ENCODE measurements at regions not wholly inside any gene's neighbourhood (a gene's known extent, or its start where the extent isn't known, plus 50 kb on each side); places are given as distances from the start of the nearest gene placed in this dataset.
"Not testable (repeated sequence)": the region's sequence is repeated elsewhere in the genome, so short reads cannot be mapped to it uniquely, and the experiment has no call there.

DNA sequence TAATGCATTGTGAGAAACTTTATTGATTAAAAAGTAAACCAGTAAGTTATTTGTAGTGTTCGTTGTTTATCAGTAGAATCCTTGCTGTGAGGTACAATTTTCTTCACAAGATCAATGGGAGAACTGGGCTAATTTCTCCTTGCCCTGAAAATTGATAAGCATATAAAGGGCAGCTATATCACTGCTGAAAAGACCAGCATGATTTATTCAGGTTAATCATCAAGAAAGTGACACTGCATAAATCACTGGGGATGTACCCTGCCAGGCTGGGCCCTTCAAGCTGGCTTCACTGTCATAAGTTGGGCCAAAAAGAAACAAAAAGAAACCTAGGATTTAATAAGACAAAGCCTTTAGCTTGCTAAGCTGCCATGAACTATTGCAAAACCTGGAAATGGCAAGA lies 746.7 kb downstream of the STPG2 start:
- DNase-seq (ENCODE audit: low spot score): no peak

GRCh38 chr4:97404876-97405523 lies 738.3 kb downstream of the STPG2 start:
- no peak for DNase-seq (ENCODE audit: low spot score)

- DNase-seq (ENCODE audit: low spot score): no peak
These were observed 731.9 kb downstream of the STPG2 start for GRCh38 chr4:97411356-97411755.

GRCh38 chr4:97412331-97412730 lies 730.9 kb downstream of the STPG2 start:
- DNase-seq (ENCODE audit: low spot score): no peak

GRCh38 chr4:97414161-97414560 lies 729.1 kb downstream of the STPG2 start:
- DNase-seq (ENCODE audit: low spot score): no peak

GRCh38 chr4:97432551-97432950 lies 710.7 kb downstream of the STPG2 start:
- no peak for DNase-seq (ENCODE audit: low spot score)

DNA sequence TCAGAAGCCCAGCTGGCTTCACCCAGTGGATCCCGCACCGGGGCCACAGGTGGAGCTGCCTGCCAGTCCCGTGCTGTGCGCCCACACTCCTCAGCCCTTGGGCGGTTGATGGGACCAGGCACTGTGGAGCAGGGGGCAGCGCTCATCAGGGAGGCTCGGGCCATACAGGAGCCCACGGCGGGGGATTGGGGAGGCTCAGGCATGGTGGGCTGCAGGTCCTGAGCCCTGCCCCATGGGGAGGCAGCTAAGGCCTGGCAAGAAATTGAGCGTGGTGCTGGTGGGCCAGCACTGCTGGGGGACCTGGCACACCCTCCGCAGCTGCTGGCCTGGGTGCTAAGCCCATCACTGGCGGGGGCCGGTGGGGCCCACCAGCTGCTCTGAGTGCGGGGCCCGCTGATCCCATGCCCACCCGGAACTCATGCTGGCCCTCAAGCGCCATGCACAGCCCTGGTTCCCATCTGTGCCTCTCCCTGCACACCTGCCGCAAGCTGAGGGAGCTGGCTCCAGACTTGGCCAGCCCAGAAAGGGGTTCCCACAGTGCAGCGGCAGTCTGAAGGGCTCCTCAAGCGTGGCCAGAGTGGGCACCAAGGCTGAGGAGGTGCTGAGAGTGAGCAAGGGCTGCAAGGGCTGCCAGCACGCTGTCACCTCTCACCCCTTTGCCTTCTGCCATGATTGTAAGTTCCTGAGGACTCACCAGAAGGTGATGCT lies 705.1 kb downstream of the STPG2 start:
- DNase-seq (ENCODE audit: low spot score): not testable (repeated sequence)

DNA sequence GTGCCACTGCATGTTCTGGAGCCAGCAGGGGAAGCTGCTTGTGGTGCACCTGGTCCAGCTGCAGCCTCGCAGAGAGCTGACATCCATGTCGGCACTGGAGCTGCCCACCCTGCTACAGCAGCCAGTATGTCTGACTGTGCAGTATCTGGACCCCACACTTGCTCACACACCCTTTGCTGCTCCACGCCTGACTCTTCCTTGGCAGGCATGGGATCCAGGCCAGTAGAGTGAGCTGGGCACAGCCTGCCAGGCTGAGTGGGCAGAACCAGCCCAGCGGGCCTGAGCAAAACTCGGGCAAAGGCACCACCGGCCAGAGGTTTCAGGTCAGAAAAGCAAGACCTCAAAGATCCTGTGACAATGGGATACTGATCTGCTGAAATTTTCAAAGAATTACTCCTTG lies 690.1 kb downstream of the STPG2 start:
- DNase-seq (ENCODE audit: low spot score): no peak

DNA sequence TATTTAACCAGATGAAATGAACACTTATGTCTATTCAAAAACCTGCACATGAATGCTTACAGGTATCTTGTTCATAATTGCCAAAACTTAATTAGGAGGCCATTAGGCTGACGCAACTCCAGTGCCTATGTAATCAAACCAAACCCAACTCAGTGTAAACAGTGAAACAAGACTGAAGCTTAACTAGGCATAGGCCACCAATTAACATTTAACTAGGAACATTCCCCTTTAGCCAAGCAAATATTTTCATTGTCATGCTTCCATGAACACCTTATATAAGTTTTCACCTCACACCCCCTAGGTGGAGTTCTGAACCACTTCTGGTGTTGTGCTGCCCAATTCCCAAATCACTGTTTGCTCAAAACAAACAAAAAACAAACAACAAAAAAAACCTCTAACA lies 686.0 kb downstream of the STPG2 start:
- DNase-seq (ENCODE audit: low spot score): no peak

DNA sequence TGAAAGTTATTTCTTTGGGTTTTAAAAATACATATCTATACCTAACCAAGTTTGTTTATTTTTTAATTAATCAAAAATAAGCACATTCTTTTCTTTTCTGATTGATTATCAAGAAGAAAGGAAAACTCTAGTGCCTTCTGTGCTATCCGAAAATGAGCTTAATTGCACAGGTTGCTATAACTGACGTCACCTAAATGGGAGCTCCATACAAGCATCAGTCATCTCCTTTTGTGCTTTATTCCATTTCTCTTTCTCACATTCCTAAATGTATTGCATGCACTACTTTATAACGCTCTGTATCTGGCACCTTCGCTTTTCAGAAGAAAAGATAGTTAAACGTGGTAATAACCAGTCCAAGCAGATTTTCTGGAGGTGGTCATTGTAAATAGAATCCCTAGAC lies 675.0 kb downstream of the STPG2 start:
- DNase-seq (ENCODE audit: low spot score): no peak

- DNase-seq (ENCODE audit: low spot score): no peak
These were observed 667.7 kb downstream of the STPG2 start for GRCh38 chr4:97475621-97476020.

DNA sequence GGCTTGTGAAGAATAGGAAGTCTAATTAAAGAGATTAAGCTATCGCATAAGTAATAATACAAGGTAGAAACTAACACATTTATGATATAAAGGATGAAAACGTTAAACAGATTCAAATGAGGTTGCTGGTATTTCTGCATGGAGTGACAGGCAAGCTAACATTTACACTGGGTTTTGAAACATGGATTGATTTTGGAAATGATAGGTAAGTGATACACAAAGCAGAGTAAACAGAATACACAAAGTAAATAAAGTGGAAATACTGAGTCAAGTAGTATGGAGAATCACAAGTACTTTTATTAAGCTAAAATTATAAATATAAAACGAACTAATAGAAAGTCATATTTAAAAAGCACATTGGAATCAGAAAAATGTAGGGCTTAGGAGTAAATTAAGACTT lies 665.3 kb downstream of the STPG2 start:
- DNase-seq (ENCODE audit: low spot score): no peak

- DNase-seq (ENCODE audit: low spot score): no peak
These were observed 663.9 kb downstream of the STPG2 start for GRCh38 chr4:97479388-97479787.

DNA sequence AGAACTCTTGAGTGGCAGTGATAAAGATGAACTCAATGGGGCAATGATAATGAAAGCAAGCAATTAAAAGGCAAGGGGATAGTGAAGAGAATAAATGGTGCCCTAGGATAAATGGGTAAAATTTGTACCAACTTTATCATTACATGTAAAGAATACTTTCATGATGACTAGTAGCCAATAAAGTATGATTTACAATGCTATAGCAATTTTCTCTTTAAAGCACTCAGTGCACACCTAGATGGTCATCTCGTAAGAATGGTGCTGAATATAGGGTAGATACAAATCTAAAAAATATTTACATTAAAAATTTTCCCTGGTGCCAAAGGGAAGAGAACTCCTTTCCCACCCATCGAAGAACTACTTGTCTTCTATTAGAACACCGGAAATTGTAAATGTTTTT lies 651.4 kb downstream of the STPG2 start:
- no peak for DNase-seq (ENCODE audit: low spot score)

DNA sequence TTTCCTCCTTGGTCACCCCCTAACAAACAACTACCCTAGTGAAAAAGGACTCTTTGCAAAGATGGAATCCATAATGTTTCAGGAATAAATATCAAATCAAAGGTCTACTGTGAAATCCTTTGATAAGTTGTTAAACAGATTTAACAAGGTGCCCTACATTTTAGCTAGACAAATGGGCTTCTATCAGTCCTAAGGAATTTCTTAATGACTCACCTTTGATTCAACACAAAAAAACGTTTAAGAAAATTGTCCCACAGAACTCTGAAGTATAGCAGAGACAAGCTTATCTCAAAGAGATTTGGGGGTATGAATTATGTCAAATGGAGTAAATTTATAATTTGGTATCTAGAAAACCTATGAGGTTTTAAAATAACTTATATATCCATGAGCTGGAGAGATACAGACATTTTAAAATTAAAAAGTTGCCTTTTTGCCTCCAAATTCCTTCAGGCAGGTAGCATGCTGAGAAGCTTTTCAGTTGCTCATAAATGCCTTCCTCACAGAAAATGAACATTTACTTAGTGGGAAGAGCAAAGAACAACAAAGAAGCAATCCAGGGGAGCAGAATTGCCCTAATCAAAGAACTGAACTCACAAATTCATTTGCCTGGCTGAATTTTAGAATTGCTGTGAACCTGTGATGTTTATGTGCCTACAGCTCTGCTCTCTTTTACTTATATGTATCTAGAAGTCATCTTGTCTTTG lies 649.3 kb downstream of the STPG2 start:
- no peak for DNase-seq (ENCODE audit: low spot score)

- DNase-seq (ENCODE audit: low spot score): no peak
These were observed 646.9 kb downstream of the STPG2 start for GRCh38 chr4:97496298-97496873.

GRCh38 chr4:97498875-97499274 lies 644.4 kb downstream of the STPG2 start:
- DNase-seq (ENCODE audit: low spot score): no peak

- DNase-seq (ENCODE audit: low spot score): no peak
These were observed 642.9 kb downstream of the STPG2 start for GRCh38 chr4:97500423-97500822.

- no peak for DNase-seq (ENCODE audit: low spot score)
These were observed 638.6 kb downstream of the STPG2 start for GRCh38 chr4:97504713-97505112.

GRCh38 chr4:97507587-97508245 lies 635.6 kb downstream of the STPG2 start:
- DNase-seq (ENCODE audit: low spot score): no peak
